Astrocyte of the hippocampus (primary cell): ENCODE measurements at regions not wholly inside any gene's neighbourhood (a gene's known extent, or its start where the extent isn't known, plus 50 kb on each side); places are given as distances from the start of the nearest gene placed in this dataset.

ENCODE experiments used
- DNase-seq: peaks from one replicate; pipeline ENCODE4 v3.0.0; 2011; ENCODE audit warnings: low read depth, low spot score

GRCh38 chr7:22962775-22963350 lies 51.1 kb downstream of the HYCC1 start:
- DNase-seq: no peak

- no peak for DNase-seq
Observed at GRCh38 chr7:22958742-22959141, 55.2 kb downstream of the HYCC1 start.

DNA sequence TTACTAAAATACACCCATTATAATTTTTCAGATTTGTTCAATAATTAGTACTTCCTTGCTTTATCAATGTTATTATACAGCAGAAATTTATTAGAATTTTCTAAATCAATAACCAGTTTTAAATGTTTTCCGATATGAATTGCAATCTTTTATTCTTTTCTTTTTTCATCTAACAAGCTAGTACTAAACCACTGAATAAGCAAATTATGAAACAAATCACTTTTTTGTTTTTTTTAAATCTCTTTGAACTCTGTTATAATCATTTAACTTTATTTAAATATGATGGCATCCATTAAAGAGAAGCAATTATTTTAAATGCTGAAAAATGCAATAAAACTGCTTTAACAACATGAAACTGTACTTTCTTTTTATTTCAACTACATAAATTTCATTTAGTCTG lies 59.7 kb downstream of the HYCC1 start:
- no peak for DNase-seq

DNA sequence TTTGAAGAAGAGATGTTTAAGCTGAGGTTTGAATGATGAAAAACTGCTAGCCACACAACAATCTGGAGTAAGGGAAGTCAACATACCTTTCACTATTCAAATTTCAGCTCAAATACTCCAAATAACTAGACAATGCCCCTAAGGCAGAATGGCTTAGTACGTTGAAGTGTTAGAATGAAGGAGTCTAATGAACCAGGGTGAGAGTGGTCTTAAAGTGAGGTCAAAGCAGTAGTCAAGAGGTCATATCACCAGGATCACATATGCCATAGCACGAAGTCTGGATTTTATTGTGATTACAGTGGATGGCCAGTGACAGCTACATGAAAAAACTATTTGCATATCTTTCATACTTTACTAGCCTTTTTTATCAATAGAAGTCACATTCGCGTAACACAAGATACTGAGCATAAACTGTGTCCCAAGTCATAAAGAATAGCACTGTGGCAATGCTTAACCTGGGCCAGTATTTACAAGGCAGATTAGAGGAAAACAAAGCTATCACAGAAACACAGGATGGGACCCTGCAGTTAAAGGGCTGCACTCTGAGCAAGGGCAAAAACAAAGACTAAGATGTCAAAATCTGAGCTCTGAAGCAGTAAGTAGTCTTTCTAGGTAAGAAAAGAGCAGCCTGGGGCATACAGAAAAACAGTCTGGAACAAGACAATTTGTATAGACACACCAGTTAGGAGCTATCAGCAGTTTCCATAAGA lies 61.5 kb downstream of the HYCC1 start:
- DNase-seq: no peak

GRCh38 chr7:22949944-22950343 lies 64.0 kb downstream of the HYCC1 start:
- DNase-seq: no peak

DNA sequence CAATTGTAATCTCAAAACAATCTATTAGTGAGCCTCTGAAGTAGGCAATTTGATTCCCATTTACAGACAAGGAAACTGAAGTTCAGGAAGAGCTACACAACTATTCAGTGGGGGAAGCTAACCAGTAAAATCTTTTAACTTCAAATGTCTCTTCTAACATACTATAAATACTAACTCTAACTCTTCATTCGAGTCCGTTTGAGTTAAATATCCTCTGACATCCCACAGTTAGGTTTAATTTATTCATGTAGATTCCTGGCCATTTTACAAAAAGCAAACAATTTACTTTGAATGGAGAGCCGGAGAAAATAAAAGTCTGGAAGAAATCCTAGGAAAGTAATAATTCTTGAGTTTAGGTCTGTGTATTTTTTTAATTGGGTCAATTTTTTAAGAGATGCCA lies 64.7 kb downstream of the HYCC1 start:
- DNase-seq: no peak

DNA sequence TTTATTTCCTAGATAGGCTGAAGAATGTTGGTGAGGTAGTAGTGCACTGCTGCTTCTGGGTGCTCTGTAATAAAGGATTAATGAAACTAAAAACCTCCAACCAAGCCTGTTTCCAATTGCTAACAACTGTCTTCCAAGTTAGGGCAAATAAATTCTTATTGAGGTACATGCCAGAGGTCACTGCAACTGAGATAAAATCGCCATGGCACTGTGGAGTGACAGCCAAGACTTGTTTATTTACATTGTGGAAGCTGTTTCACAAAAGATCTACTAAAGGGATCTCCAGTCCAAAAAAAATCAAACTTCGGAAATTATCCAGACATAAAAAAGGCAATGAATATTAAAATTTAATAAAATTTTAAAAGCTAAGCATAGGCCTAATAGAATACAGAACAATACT lies 65.2 kb downstream of the HYCC1 start:
- no peak for DNase-seq

- peak; percentile 42 for DNase-seq
Observed at GRCh38 chr7:22945584-22945983, 68.3 kb downstream of the HYCC1 start.

GRCh38 chr7:22944510-22944909 lies 69.4 kb downstream of the HYCC1 start:
- no peak for DNase-seq

DNA sequence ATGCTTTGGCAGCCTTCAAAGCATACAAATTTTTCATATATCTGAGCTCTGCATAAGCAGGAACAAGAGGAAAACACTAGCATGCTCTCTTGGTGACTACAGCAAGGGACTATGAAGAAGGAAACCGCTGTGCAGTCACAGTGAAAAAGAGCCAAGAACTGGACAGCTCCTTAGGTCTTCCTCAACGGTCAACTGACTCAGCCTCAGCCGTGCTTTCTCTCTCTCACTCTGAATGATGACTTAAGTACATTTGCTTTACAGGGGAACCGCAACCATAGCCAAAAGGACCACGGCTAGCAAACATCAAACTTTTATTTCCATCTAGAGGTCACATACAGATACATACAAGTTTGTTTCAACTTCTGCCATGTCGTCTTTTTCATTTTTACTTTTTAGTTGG lies 69.9 kb downstream of the HYCC1 start:
- peak; percentile 44 for DNase-seq

GRCh38 chr7:22942191-22942590 lies 71.7 kb downstream of the HYCC1 start:
- DNase-seq: no peak

GRCh38 chr7:22939842-22940241 lies 74.1 kb downstream of the HYCC1 start:
- DNase-seq: no peak

GRCh38 chr7:22937946-22938345 lies 76.0 kb downstream of the HYCC1 start:
- DNase-seq: no peak

DNA sequence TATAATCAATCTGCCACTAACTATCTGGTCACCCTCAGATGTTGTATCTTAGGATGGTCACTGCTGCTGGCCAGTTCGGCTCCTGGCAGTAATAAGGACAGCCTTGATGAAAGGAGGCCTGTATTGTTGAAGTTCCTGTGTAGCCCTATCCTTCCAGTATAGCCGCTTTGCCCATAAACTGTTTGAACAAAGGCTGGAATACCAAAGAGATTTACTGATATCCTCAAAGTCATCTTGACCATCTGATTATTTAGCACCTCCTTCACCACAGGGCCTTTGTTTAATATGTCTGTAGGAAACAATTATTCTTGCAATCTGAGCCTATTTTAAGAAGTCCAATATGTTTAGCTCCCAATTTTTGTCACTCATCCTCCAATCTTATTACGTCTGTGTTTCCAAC lies 77.7 kb downstream of the HYCC1 start:
- DNase-seq: no peak

DNA sequence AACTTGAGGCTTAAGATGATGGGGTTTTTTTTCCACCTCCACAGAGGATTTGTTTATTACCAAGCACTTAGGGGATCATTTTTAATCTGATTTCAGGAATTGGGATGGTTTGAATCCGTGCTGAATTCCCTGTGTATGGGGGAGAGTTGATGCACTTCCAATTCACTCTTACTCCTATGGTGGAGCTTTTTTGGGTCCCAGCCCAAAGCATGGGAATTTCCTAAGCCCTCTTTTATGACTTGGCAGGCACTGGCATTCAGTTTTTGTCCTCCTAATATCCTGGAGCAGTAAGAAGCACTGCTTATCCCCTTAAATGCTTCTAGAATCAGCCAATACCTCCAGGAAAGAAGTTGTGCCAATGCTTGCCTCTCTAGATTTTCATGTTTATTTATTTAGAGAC lies 78.7 kb downstream of the HYCC1 start:
- peak; percentile 20 for DNase-seq

DNA sequence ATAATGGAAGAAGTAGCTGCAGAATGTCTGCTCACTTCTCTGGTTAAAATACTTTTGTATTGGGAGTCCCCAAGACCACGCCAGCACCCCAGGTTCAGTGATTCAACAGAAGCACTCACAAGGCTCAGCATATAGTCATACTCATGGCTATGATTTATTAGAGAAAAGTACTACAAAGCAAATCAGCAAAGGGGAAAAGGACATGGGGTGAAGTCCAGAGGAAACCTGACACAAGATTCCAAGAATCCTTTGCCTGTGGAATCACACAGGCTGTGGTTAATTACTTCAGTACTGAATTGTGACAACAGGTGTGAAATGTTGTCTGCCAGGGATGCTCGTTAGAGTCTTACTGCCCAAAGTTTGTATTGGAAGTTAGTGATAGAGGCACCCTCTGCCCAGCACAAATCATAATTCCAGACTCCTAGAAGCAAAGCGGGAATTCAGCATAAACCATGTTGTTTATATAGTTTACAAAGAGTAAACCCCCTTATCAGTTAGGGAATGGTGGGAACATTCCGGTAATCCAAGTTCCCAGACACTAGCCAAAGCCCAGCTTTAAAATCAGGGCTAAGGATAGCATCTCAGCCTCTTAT lies 79.4 kb downstream of the HYCC1 start:
- peak; percentile 70 for DNase-seq

DNA sequence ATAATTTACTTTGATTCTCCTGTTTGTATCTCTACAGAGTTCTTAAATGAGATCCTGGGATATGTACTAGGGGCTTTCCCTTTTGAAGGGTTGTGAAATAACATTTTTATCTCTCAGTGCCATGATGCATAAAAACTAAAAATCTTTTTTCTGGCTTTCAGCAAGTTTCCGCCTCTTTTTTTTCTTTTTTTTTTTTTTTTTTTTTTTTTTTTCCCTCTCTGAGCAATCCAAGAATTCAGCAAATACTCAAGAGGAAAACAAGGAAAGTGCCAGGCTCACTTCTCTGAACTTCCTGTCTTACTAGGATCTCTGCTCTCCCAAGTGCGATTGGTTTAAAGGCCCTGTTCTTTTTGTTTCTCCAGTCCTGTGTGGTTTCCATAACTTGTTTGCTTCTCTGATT lies 79.9 kb downstream of the HYCC1 start:
- no peak for DNase-seq

- no peak for DNase-seq
Observed at GRCh38 chr7:22932896-22933295, 81.0 kb downstream of the HYCC1 start.

DNA sequence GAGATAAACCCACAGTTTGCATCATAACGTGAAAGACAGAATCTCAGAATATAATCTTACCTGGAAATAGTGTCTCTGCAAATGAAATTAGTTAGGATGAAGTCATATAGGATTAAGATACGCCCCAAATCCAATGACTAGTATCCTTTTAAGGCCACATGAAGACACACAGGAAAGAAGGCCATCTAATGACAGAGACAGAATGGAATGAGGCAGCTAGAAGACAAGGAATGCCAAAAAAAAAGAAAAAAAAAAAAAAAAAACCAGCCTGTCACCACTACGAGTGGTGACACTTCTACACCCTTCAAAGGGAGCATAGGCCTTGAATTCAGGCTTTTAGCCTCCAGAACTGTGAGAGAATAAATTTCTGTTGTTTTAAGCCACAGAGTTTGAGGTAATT lies 82.9 kb downstream of the HYCC1 start:
- DNase-seq: no peak

- no peak for DNase-seq
Observed at GRCh38 chr7:22922307-22922706, 91.6 kb downstream of the HYCC1 start.

DNA sequence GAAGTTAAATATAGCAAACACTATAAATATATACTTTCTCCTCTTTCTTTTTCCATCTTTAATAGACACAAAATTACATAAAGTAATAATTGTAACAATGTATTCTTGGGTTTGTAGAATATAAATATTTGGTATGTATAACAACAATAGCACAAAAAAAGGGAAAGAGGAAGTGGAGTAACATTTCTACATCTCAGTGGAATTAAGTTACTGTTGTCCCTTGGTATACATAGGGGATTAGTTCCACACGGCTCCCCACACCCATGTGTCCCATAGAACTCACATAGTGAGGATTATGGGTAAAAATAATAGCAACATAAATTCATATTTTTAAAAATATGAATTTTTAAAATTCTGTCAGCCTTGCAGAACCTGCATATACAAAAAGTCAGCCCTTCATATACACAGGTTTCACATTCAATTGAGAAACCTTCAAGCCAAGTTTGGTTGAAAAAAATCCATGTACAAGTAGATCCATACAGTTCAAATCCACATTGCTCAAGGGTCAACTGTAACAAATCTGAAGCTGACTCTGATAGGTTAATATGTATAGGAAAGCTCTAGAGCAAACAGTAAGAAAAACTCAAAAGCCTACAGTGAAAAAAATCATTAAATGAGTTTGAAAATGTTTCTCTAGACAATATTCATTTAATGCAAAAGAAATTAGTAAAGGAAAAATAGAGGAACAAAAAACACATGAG lies 92.4 kb downstream of the HYCC1 start:
- no peak for DNase-seq

- DNase-seq: no peak
Observed at GRCh38 chr7:22920672-22921071, 93.3 kb downstream of the HYCC1 start.

GRCh38 chr7:22913158-22913557 lies 90.5 kb upstream of the TOMM7 start:
- no peak for DNase-seq
